GM19463 (cell line): ENCODE measurements at regions not wholly inside any gene's neighbourhood (a gene's known extent, or its start where the extent isn't known, plus 50 kb on each side); places are given as distances from the start of the nearest gene placed in this dataset.

ENCODE experiments used
- ATAC-seq: cut with Tn5 transposase; IDR thresholded peaks from one replicate; pipeline ENCODE4 v1.9.1; 2021; ENCODE audit warnings: mild to moderate bottlenecking, moderate library complexity; ENCODE audit not compliant: unreplicated experiment

- no peak for ATAC-seq
These were observed 254.4 kb downstream of the BRD1 start for GRCh38 chr22:49573109-49573765.

- no peak for ATAC-seq
These were observed 256.3 kb downstream of the BRD1 start for GRCh38 chr22:49571326-49571725.

GRCh38 chr22:49570032-49570848 is 257.4 kb downstream of the BRD1 start:
- no peak for ATAC-seq

GRCh38 chr22:49569286-49570031 is 258.2 kb downstream of the BRD1 start:
- ATAC-seq, result no peak

GRCh38 chr22:49568751-49569285 is 258.9 kb downstream of the BRD1 start:
- no peak for ATAC-seq

- ATAC-seq, result no peak
These were observed 259.5 kb downstream of the BRD1 start for GRCh38 chr22:49567899-49568750.

GRCh38 chr22:49566693-49567092 is 261.0 kb downstream of the BRD1 start:
- no peak for ATAC-seq

GRCh38 chr22:49566141-49566541 is 261.5 kb downstream of the BRD1 start:
- ATAC-seq, result no peak

GRCh38 chr22:49565516-49565855 is 262.2 kb downstream of the BRD1 start:
- ATAC-seq, result no peak

GRCh38 chr22:49564666-49565515 is 262.8 kb downstream of the BRD1 start:
- no peak for ATAC-seq

GRCh38 chr22:49564054-49564453 is 263.6 kb downstream of the BRD1 start:
- ATAC-seq, result no peak

GRCh38 chr22:49562685-49563249 is 264.9 kb downstream of the BRD1 start:
- ATAC-seq, result no peak

GRCh38 chr22:49561976-49562375 is 265.7 kb downstream of the BRD1 start:
- no peak for ATAC-seq

GRCh38 chr22:49561338-49561737 is 266.3 kb downstream of the BRD1 start:
- ATAC-seq, result no peak

GRCh38 chr22:49555526-49555925 is 272.1 kb downstream of the BRD1 start:
- no peak for ATAC-seq

- ATAC-seq, result no peak
These were observed 272.9 kb downstream of the BRD1 start for GRCh38 chr22:49554741-49555140.

GRCh38 chr22:49554296-49554625 is 273.4 kb downstream of the BRD1 start:
- ATAC-seq, result no peak

GRCh38 chr22:49553518-49554295 is 274.0 kb downstream of the BRD1 start:
- ATAC-seq, result no peak

- no peak for ATAC-seq
These were observed 274.6 kb downstream of the BRD1 start for GRCh38 chr22:49553076-49553475.
